Brain microvascular endothelial cell (primary cell): ENCODE measurements at regions not wholly inside any gene's neighbourhood (a gene's known extent, or its start where the extent isn't known, plus 50 kb on each side); places are given as distances from the start of the nearest gene placed in this dataset.
"Not testable (repeated sequence)": the region's sequence is repeated elsewhere in the genome, so short reads cannot be mapped to it uniquely, and the experiment has no call there.

Experiments used
- DNase-seq: peaks from one replicate; pipeline ENCODE4 v3.0.0-alpha.2; 2020
- H3K27ac ChIP-seq: fragments of 250-450 bp; sonication (Bioruptor Pico); 2 replicates; pipeline ENCODE4 v1.5.1; 2020; ENCODE audit warnings: mild to moderate bottlenecking, moderate library complexity
- H3K27me3 ChIP-seq: fragments of 250-450 bp; sonication (Bioruptor Pico); replicated peaks from 2 replicates; pipeline ENCODE4 v1.5.1; 2020; ENCODE audit warnings: mild to moderate bottlenecking
- H3K36me3 ChIP-seq: fragments of 250-450 bp; sonication (Bioruptor Pico); replicated peaks from 2 replicates; pipeline ENCODE4 v1.5.1; 2020; ENCODE audit warnings: mild to moderate bottlenecking
- H3K4me3 ChIP-seq: 2 replicates; pipeline ENCODE4 v1.5.1; 2011; ENCODE audit warnings: low read depth, mild to moderate bottlenecking, control low read depth, low read length, moderate library complexity
- in situ Hi-C: cut with HindIII; loops from 2 replicates; pipeline ENCODE4 v1.10.0; 2017; ENCODE audit warnings: low sequenced_read_pairs, low pct_ligation_motif_present
- TF ChIP-seq, protein P1 (sequence below): IDR thresholded peaks from 2 replicates; pipeline ENCODE4 v1.5.1; 2011; ENCODE audit warnings: low read depth, mild to moderate bottlenecking, moderate library complexity, low read length, control low read depth, inconsistent platforms; ENCODE audit errors: missing control alignments

DNA sequence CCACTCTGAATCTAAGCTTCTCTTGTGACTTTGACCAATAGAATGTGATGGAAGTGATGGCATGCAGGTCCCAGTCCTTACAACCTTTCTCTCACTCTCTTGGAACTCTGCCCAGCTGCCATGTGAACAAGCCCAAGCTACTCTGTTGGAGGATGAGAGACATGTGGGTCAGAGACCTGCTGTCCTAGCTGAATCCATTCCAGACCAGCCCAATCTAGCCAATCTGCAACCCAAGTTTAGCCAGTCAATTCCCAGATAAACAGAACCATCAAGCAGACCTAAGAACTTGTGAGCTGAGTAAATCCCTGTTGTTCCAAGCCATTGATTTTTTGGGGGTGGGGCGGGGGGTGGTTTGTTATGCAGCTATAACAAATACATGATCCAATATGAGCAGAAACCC is 69.2 kb upstream of the GRK3 start:
- in situ Hi-C loops = no loop called here
- TF ChIP-seq, protein P1, sequence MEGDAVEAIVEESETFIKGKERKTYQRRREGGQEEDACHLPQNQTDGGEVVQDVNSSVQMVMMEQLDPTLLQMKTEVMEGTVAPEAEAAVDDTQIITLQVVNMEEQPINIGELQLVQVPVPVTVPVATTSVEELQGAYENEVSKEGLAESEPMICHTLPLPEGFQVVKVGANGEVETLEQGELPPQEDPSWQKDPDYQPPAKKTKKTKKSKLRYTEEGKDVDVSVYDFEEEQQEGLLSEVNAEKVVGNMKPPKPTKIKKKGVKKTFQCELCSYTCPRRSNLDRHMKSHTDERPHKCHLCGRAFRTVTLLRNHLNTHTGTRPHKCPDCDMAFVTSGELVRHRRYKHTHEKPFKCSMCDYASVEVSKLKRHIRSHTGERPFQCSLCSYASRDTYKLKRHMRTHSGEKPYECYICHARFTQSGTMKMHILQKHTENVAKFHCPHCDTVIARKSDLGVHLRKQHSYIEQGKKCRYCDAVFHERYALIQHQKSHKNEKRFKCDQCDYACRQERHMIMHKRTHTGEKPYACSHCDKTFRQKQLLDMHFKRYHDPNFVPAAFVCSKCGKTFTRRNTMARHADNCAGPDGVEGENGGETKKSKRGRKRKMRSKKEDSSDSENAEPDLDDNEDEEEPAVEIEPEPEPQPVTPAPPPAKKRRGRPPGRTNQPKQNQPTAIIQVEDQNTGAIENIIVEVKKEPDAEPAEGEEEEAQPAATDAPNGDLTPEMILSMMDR = no peak
- H3K27me3 ChIP-seq = peaks cover 24% of the 10 kb centered on the region
- no peak for DNase-seq
- H3K4me3 ChIP-seq = no peak overlapping the region
- no peaks in the 10 kb centered on the region for H3K36me3 ChIP-seq
- H3K27ac ChIP-seq = no peak overlapping the region

DNA sequence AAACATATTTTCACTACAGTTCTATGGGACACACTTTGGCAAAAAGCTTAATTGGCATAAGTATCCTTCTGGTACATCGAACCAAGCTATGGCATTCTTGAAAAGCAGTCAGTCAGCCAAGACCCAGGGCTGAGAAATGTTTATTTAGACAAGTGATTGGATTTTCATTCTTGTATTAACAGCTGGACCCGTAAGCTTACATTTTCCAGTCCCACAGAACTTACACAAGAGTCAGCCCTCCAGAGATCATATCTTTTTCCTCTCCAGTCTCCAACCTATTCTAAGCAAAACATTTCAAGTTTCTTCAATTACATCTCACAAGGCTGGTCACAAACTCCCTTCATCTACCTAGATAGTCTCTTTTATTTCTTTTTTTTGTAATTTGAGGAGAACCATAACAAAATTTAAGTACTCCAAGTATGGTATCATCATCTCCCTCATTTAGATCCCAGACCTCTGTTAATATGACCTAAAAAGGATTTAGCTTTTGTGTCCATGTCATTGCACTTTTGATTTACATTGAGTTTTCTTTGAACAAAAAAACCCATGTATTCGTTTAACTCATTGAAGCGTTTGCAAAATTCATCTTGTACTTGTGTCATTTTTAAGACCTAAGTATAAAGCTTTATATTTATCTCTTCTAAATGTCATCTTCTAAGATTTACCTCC is 67.9 kb upstream of the GRK3 start:
- H3K36me3 ChIP-seq = no peaks in the 10 kb centered on the region
- peaks cover 13% of the 10 kb centered on the region for H3K27me3 ChIP-seq
- DNase-seq = no peak
- no peak overlapping the region for H3K27ac ChIP-seq
- TF ChIP-seq, protein P1 = no peak
- H3K4me3 ChIP-seq = no peak overlapping the region
- in situ Hi-C loops = no loop called here

DNA sequence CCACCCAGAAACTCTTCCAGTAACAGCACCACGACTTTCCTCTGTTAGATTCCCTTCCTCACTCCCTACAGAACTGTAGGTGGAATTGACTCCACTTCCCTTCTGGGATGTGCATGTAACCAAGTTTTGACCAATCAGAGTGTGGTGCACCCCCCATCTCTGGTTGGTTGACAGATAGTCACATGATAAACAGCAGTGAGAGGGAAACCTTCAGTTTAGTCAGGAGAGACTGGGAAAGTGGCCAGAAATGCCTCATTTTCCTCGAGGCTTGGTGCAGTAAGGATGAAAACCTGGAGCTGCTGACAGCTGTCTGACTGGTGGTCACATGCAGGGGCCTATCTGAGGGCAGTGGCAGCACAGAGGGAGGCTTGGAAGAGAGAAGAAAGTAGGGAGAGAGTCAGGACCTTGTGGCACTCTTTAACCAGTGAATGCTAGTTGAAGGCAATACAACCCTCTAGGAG is 67.3 kb upstream of the GRK3 start:
- DNase-seq = peak; percentile 30
- peaks cover 13% of the 10 kb centered on the region for H3K27me3 ChIP-seq
- H3K27ac ChIP-seq = no peak overlapping the region
- in situ Hi-C loops = no loop called here
- TF ChIP-seq, protein P1 = no peak
- no peak overlapping the region for H3K4me3 ChIP-seq
- no peaks in the 10 kb centered on the region for H3K36me3 ChIP-seq

DNA sequence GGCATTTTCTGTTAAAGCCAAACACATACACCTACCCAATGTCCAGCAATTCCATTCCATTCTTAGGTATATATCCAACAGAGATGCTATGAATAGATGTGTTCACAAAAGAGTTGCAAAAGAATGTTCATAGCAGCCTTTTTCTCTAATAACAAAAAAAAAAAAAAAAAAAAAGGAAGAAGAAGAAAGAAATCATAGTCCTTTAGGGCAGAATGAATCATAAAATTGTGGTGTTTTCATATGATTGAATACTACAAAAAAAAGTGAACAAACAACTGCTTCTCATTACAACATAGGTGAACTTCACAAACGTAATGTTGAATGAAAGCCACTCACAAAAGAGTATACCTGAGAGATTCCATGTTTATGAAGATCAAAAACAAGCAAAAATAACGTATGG is 66.8 kb upstream of the GRK3 start:
- H3K27me3 ChIP-seq = peaks cover 10% of the 10 kb centered on the region
- TF ChIP-seq, protein P1 = no peak
- H3K27ac ChIP-seq = no peak overlapping the region
- H3K36me3 ChIP-seq = no peaks in the 10 kb centered on the region
- in situ Hi-C loops = no loop called here
- no peak overlapping the region for H3K4me3 ChIP-seq
- DNase-seq = no peak

DNA sequence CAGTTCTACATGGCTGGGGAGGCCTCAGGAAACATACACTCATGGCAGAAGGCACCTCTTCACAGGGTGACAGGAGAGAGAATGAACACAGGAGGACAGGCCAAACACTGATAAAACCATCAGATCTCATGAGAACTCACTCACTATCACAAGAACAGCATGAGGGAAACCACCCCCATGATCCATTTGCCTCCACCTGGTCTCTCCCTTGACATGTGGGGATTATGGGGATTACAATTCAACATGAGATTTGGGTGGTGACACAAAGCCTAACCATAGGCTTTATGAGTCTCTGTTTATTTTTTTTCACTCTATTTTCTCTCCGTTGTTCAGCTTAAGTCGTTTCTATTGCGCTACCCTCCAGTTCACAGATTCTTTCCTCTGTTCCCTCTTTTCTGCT is 63.8 kb upstream of the GRK3 start:
- H3K36me3 ChIP-seq, H3K27ac ChIP-seq, H3K27me3 ChIP-seq, DNase-seq, in situ Hi-C loops, H3K4me3 ChIP-seq: not testable (repeated sequence)

DNA sequence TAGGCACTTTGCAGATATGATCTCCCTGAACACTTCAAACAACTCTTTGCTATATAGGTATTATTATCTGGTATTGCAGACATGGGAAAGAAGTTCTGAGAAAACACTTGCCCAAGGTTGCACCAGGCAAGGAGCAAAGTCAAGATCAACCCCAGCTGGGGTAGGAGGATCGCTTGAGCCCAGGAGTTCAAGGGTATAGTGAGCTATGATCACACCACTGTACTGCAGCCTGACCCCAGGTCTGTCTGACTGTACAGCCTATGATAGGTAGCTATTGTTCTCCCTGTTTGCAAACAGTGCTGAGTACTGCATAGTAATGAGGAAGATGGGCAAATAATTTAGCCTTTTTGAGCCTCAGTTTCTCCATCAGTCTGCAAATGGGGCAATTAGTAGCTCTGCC is 60.5 kb upstream of the GRK3 start:
- DNase-seq, H3K27ac ChIP-seq, H3K36me3 ChIP-seq, H3K27me3 ChIP-seq, H3K4me3 ChIP-seq, in situ Hi-C loops: not testable (repeated sequence)

DNA sequence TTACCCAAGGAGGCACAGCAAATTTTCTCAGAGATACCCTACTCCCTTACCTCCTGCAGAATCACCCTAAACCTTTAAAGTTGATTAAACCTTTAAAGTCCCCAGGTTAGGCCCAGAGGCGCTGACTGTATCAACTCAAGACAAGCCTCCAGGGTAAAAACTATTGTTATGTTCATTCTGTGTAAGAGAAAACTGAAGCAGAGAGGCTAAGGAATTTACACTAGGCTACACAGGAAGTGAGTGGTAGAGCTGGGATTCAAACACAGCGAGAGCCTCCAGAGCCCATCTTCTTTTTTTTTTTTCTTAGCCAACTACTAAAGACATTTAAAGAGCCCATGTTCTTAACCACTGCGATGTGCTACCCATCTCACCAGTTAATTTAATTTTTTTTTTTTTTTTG is 56.3 kb upstream of the GRK3 start:
- Histone ChIP-seq H3K27ac (no peak overlapping the region), H3K36me3 (no peaks in the 10 kb centered on the region), H3K27me3 (no peaks in the 10 kb centered on the region), H3K4me3 (no peak overlapping the region)
- in situ Hi-C loops = no loop called here
- no peak for DNase-seq
- TF ChIP-seq, protein P1 = no peak
